DOHH2 (cell line): ENCODE measurements at regions not wholly inside any gene's neighbourhood (a gene's known extent, or its start where the extent isn't known, plus 50 kb on each side); places are given as distances from the start of the nearest gene placed in this dataset.

Source experiments
- CTCF ChIP-seq: fragments of 200-600 bp; sonication (generic); IDR thresholded peaks from one replicate; pipeline ENCODE4 v1.5.1; 2014; ENCODE audit warnings: antibody characterized with exemption, mild to moderate bottlenecking, low read depth, low read length; ENCODE audit not compliant: poor library complexity, severe bottlenecking
- EZH2phosphoT487 ChIP-seq: fragments of 200-600 bp; sonication (generic); IDR thresholded peaks from 2 replicates; pipeline ENCODE4 v1.6.1; 2017; ENCODE audit warnings: borderline replicate concordance, mild to moderate bottlenecking, antibody characterized with exemption, low read length, moderate library complexity, mixed read lengths

GRCh38 chr1:56417646-56418045, 161.7 kb downstream of the PLPP3 start:
- TF ChIP-seq CTCF (no peak), EZH2phosphoT487 (no peak)
